Limb (tissue), 2 donors: ENCODE measurements at regions not wholly inside any gene's neighbourhood (a gene's known extent, or its start where the extent isn't known, plus 50 kb on each side); places are given as distances from the start of the nearest gene placed in this dataset.
"Not testable (repeated sequence)": the region's sequence is repeated elsewhere in the genome, so short reads cannot be mapped to it uniquely, and the experiment has no call there.

Experiments
- DNase-seq, 2 donors: peaks; one replicate each; pipeline ENCODE4 v3.0.0-alpha.2; 2016; ENCODE audit errors: extremely low spot score in 2 of 2

- peak in 1 of 2 donors; percentile 50 for DNase-seq
Measured at GRCh38 chr5:109630093-109630492, 59.6 kb upstream of the MAN2A1 start.

- no peak for DNase-seq
Measured at GRCh38 chr5:109628591-109628990, 61.1 kb upstream of the MAN2A1 start.

GRCh38 chr5:109621266-109621665 lies 68.5 kb upstream of the MAN2A1 start:
- DNase-seq: not testable (repeated sequence)

GRCh38 chr5:109620651-109621050 lies 69.1 kb upstream of the MAN2A1 start:
- no peak for DNase-seq

GRCh38 chr5:109619606-109620005 lies 70.1 kb upstream of the MAN2A1 start:
- DNase-seq: no peak

- DNase-seq: no peak
Measured at GRCh38 chr5:109619021-109619460, 70.7 kb upstream of the MAN2A1 start.

- no peak for DNase-seq
Measured at GRCh38 chr5:109614981-109615380, 74.7 kb upstream of the MAN2A1 start.

- DNase-seq: no peak
Measured at GRCh38 chr5:109614301-109614700, 75.4 kb upstream of the MAN2A1 start.

GRCh38 chr5:109612278-109612905 lies 77.3 kb upstream of the MAN2A1 start:
- DNase-seq: no peak

GRCh38 chr5:109611505-109611904 lies 78.2 kb upstream of the MAN2A1 start:
- no peak for DNase-seq

- DNase-seq: no peak
Measured at GRCh38 chr5:109611061-109611460, 78.7 kb upstream of the MAN2A1 start.

GRCh38 chr5:109610581-109610980 lies 79.1 kb upstream of the MAN2A1 start:
- no peak for DNase-seq

- DNase-seq: no peak
Measured at GRCh38 chr5:109605207-109605730, 84.5 kb upstream of the MAN2A1 start.

- DNase-seq: no peak
Measured at GRCh38 chr5:109604758-109605157, 85.0 kb upstream of the MAN2A1 start.

- no peak for DNase-seq
Measured at GRCh38 chr5:109601736-109602135, 88.0 kb upstream of the MAN2A1 start.

GRCh38 chr5:109597893-109598292 lies 91.8 kb upstream of the MAN2A1 start:
- DNase-seq: no peak

- DNase-seq: no peak
Measured at GRCh38 chr5:109594217-109594616, 95.5 kb upstream of the MAN2A1 start.

- no peak for DNase-seq
Measured at GRCh38 chr5:109590799-109591198, 98.9 kb upstream of the MAN2A1 start.

- DNase-seq: no peak
Measured at GRCh38 chr5:109589986-109590385, 99.7 kb upstream of the MAN2A1 start.

GRCh38 chr5:109589239-109589638 lies 100.5 kb upstream of the MAN2A1 start:
- DNase-seq: no peak

GRCh38 chr5:109588281-109589035 lies 101.3 kb upstream of the MAN2A1 start:
- no peak for DNase-seq

- DNase-seq: no peak
Measured at GRCh38 chr5:109584986-109585599, 104.6 kb upstream of the MAN2A1 start.
